ENCODE measurements at regions not wholly inside any gene's neighbourhood (a gene's known extent, or its start where the extent isn't known, plus 50 kb on each side); places are given as distances from the start of the nearest gene placed in this dataset.

DNA sequence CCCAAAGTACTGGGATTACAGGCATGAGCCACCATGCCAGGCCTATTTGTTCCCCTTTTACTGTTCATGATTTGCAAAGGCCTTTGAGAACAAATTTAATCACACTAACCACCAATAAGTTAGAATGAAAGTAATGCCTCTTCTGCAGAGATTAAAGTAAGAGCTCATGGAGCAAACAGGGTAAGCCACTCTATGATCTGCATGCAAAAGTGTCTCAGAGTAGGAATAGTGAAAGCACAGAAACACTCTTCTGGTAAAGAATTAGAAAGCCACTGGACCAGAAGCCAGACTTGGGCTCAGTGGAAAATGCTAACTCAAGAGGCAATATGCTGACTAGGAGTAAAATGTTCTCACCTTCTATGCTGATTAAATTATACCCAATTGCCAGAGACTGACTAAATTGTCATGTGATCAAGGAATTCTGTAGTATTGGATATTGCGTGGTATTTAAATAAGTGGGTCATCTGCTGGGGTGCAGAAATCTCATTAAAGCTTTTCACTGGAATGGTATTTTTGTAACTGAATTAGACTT, 235.3 kb upstream of the ERBB4 start:
- 0% methylated on average over 1 of the region's 1 CpG for WGBS (ENCODE audit: insufficient coverage, low coverage, missing lambda C conversion rate)
- H3K79me2 ChIP-seq (ENCODE audit: control insufficient read depth, insufficient read depth, low read length) = no peaks in the 10 kb centered on the region
- ATAC-seq (no peak), DNase-seq (ENCODE audit: extremely low read depth in 1 of 4, low spot score in 3 of 4) (no peak), FAIRE-seq (no peak)
- no peaks in the 10 kb centered on the region for H3K27me3 ChIP-seq (ENCODE audit: control insufficient read depth in 2 of 2, insufficient read depth in 2 of 2, low read length in 2 of 2)
- H2AFZ ChIP-seq (ENCODE audit: low read depth, low read length) = no peak overlapping the region
- CTCF ChIA-PET (ENCODE audit: low intra/inter-chr PET ratio) = no interaction called here
- no peaks in the 10 kb centered on the region for H3K4me1 ChIP-seq (replicated peaks in 1 of 2; ENCODE audit: control insufficient read depth in 2 of 2, insufficient read depth in 2 of 2, low read length in 2 of 2)
- intact Hi-C loops (cut with micrococcal nuclease) = no loop called here
- POLR2A ChIA-PET = no interaction called here
- no peaks in the 10 kb centered on the region for H3K9me1 ChIP-seq (ENCODE audit: control insufficient read depth, insufficient read depth, low read length)
- no TSS peak for BruUV-seq (replicated peaks)
- no peaks in the 10 kb centered on the region for H4K20me1 ChIP-seq (replicated peaks; ENCODE audit: control insufficient read depth, insufficient read depth, low read length)
- H3K4me3 ChIP-seq = no peak overlapping the region
- no peak overlapping the region for H3K4me2 ChIP-seq (ENCODE audit: insufficient read depth, low read length)
- no peaks in the 10 kb centered on the region for H3K9me3 ChIP-seq (replicated peaks; ENCODE audit: control insufficient read depth, insufficient read depth, low read depth, low read length)
- H3K36me3 ChIP-seq (ENCODE audit: control insufficient read depth, insufficient read depth, low read length) = no peaks in the 10 kb centered on the region
- no peak overlapping the region for H3K27ac ChIP-seq (ENCODE audit: extremely low read depth, low read depth, low read length)
- TF ChIP-seq RFX5 (IDR thresholded peaks at IDR 0.05; ENCODE audit: low read depth, low read length) (no peak), KAT7 (CRISPR knock-in tag; IDR thresholded peaks at IDR 0.05; ENCODE audit: borderline replicate concordance) (no peak), TARDBP (IDR thresholded peaks at IDR 0.05) (no peak), NR3C1 (CRISPR knock-in tag; IDR thresholded peaks at IDR 0.05) (no peak), ZBTB33 (CRISPR knock-in tag; IDR thresholded peaks at IDR 0.05) (no peak), NR1H2 (CRISPR knock-in tag; IDR thresholded peaks at IDR 0.05) (no peak), HNRNPL (IDR thresholded peaks at IDR 0.05; ENCODE audit: low read depth, low read length) (no peak), STAG1 (CRISPR knock-in tag; IDR thresholded peaks at IDR 0.05; ENCODE audit: borderline replicate concordance) (no peak), ELF1 (tag; IDR thresholded peaks at IDR 0.05) (no peak), ZFP1 (CRISPR knock-in tag; IDR thresholded peaks at IDR 0.05) (no peak), DLX4 (CRISPR knock-in tag; IDR thresholded peaks at IDR 0.05) (no peak), EZH2 (IDR thresholded peaks at IDR 0.05; ENCODE audit: borderline replicate concordance, low read depth, low read length) (no peak), ZNF184 (CRISPR knock-in tag; IDR thresholded peaks at IDR 0.05) (no peak), CREBBP (IDR thresholded peaks at IDR 0.05; ENCODE audit: low read depth, low read length) (no peak), PML (IDR thresholded peaks at IDR 0.05; ENCODE audit: low read length) (no peak), CC2D1A (IDR thresholded peaks at IDR 0.05) (no peak)
- TF ChIP-seq, protein P1, sequence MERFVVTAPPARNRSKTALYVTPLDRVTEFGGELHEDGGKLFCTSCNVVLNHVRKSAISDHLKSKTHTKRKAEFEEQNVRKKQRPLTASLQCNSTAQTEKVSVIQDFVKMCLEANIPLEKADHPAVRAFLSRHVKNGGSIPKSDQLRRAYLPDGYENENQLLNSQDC (CRISPR knock-in tag; IDR thresholded peaks at IDR 0.05) = no peak
- no peak overlapping the region for H3K9ac ChIP-seq (ENCODE audit: insufficient read depth in 1 of 2, low read depth in 2 of 2, low read length in 2 of 2)
- in situ Hi-C loops (cut with MboI) = no loop called here

All from K562 (cell line).